ENCODE measurements at regions not wholly inside any gene's neighbourhood (a gene's known extent, or its start where the extent isn't known, plus 50 kb on each side); places are given as distances from the start of the nearest gene placed in this dataset.

DNA sequence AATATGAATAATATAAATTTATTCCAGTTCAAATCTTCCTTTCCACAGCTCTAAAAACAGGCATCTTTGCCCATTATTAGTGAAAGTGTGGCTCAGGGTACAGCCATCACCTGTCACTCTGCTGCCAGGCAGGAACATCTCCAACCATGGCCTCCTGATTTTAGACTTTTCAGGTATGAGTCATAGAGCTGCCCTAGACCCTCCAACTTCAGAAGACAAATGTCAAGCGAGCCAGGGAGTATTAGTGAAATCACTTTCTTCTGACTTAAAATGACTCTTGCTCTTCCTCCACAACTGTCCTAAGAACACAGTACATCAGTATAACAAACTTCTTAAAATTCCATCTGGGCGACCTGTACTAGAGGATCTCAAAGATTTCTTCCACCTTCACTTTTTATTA is 78.1 kb upstream of the AKAP13 start (continued):
- TF ChIP-seq ZNF549 (CRISPR knock-in tag; IDR thresholded peaks at IDR 0.05), result no peak
- TF ChIP-seq NAIF1 (CRISPR knock-in tag; IDR thresholded peaks at IDR 0.05; ENCODE audit: borderline replicate concordance), result no peak
- no peak for TF ChIP-seq ZNF350 (CRISPR knock-in tag; IDR thresholded peaks at IDR 0.05; ENCODE audit: borderline replicate concordance, low read depth)

DNA sequence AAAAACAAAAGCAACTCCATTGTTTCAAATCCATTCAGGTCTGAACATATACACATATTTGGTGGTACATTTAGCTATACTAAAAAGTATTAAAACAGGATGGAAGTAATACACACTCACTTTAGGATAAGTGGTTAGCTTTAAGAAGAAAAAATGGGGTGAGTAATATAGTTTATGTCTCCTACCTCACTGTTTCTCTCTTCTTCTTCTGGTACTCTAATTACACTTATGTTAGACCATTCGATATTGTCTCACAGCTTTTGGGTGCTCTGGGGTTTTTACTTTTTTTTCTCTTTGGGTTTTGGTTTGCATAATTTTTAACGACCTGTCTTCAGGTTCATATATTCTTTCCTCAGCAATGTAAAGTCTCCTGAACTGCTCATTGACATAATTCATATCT is 75.4 kb upstream of the AKAP13 start:
- DNase-seq (ENCODE audit: low spot score), result no peak
- ChIA-PET POLR2A (no interaction called here), CTCF (ENCODE audit: low intra/inter-chr PET ratio, low total read pairs) (no interaction called here)
- in situ Hi-C loops (cut with HindIII; ENCODE audit: extremely low pct_ligation_motif_present, low pct_unique_long_range_greater_than_20kb), result no loop called here
- H3K27me3 ChIP-seq (ENCODE audit: control insufficient read depth in 1 of 2, insufficient read depth in 2 of 2, low read length in 2 of 2), result no peaks in the 10 kb centered on the region; a peak in 1 of 5 replicates
- H3K4me1 ChIP-seq (ENCODE audit: insufficient read depth, low read length), result no peaks in the 10 kb centered on the region
- 32% methylated on average over 2 of the region's 2 CpGs for WGBS (ENCODE audit: low lambda C conversion rate)
- no peak for ATAC-seq
- H3K9me3 ChIP-seq (ENCODE audit: low read length), result no peaks in the 10 kb centered on the region
- H4K20me1 ChIP-seq (ENCODE audit: insufficient read depth, low read length), result no peaks in the 10 kb centered on the region
- TF ChIP-seq ZNF607 (CRISPR knock-in tag; IDR thresholded peaks at IDR 0.05; ENCODE audit: borderline replicate concordance) (no peak), NCOA2 (CRISPR knock-in tag; IDR thresholded peaks at IDR 0.05) (no peak), FOXA3 (CRISPR knock-in tag; IDR thresholded peaks at IDR 0.05) (no peak), CBX5 (CRISPR knock-in tag; IDR thresholded peaks at IDR 0.05; ENCODE audit: borderline replicate concordance) (no peak), FOXK1 (CRISPR knock-in tag; IDR thresholded peaks at IDR 0.05; ENCODE audit: borderline replicate concordance, low read depth) (no peak), DPF2 (CRISPR knock-in tag; IDR thresholded peaks at IDR 0.05; ENCODE audit: borderline replicate concordance, low read depth) (no peak), ZEB1 (IDR thresholded peaks at IDR 0.05; ENCODE audit: insufficient replicate concordance, low read depth) (no peak), HNRNPL (IDR thresholded peaks at IDR 0.05; ENCODE audit: low read depth, low read length) (no peak), EED (CRISPR knock-in tag; IDR thresholded peaks at IDR 0.05) (no peak), ASH2L (IDR thresholded peaks at IDR 0.05; ENCODE audit: insufficient read length, low read depth, low read length) (no peak)
- TF ChIP-seq, protein P1, sequence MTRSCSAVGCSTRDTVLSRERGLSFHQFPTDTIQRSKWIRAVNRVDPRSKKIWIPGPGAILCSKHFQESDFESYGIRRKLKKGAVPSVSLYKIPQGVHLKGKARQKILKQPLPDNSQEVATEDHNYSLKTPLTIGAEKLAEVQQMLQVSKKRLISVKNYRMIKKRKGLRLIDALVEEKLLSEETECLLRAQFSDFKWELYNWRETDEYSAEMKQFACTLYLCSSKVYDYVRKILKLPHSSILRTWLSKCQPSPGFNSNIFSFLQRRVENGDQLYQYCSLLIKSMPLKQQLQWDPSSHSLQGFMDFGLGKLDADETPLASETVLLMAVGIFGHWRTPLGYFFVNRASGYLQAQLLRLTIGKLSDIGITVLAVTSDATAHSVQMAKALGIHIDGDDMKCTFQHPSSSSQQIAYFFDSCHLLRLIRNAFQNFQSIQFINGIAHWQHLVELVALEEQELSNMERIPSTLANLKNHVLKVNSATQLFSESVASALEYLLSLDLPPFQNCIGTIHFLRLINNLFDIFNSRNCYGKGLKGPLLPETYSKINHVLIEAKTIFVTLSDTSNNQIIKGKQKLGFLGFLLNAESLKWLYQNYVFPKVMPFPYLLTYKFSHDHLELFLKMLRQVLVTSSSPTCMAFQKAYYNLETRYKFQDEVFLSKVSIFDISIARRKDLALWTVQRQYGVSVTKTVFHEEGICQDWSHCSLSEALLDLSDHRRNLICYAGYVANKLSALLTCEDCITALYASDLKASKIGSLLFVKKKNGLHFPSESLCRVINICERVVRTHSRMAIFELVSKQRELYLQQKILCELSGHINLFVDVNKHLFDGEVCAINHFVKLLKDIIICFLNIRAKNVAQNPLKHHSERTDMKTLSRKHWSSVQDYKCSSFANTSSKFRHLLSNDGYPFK (CRISPR knock-in tag; IDR thresholded peaks at IDR 0.05; ENCODE audit: borderline replicate concordance), result no peak
- TF ChIP-seq, protein P2, sequence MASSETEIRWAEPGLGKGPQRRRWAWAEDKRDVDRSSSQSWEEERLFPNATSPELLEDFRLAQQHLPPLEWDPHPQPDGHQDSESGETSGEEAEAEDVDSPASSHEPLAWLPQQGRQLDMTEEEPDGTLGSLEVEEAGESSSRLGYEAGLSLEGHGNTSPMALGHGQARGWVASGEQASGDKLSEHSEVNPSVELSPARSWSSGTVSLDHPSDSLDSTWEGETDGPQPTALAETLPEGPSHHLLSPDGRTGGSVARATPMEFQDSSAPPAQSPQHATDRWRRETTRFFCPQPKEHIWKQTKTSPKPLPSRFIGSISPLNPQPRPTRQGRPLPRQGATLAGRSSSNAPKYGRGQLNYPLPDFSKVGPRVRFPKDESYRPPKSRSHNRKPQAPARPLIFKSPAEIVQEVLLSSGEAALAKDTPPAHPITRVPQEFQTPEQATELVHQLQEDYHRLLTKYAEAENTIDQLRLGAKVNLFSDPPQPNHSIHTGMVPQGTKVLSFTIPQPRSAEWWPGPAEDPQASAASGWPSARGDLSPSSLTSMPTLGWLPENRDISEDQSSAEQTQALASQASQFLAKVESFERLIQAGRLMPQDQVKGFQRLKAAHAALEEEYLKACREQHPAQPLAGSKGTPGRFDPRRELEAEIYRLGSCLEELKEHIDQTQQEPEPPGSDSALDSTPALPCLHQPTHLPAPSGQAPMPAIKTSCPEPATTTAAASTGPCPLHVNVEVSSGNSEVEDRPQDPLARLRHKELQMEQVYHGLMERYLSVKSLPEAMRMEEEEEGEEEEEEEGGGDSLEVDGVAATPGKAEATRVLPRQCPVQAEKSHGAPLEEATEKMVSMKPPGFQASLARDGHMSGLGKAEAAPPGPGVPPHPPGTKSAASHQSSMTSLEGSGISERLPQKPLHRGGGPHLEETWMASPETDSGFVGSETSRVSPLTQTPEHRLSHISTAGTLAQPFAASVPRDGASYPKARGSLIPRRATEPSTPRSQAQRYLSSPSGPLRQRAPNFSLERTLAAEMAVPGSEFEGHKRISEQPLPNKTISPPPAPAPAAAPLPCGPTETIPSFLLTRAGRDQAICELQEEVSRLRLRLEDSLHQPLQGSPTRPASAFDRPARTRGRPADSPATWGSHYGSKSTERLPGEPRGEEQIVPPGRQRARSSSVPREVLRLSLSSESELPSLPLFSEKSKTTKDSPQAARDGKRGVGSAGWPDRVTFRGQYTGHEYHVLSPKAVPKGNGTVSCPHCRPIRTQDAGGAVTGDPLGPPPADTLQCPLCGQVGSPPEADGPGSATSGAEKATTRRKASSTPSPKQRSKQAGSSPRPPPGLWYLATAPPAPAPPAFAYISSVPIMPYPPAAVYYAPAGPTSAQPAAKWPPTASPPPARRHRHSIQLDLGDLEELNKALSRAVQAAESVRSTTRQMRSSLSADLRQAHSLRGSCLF (CRISPR knock-in tag; IDR thresholded peaks at IDR 0.05; ENCODE audit: borderline replicate concordance), result no peak
- intact Hi-C loops (cut with micrococcal nuclease; ENCODE audit: unreplicated experiment), result no loop called here
- no peak for FAIRE-seq
- no peak overlapping the region for H3K9ac ChIP-seq (ENCODE audit: insufficient read depth, low read depth, low read length)
- H3K4me3 ChIP-seq (replicated peaks in 1 of 3; ENCODE audit: insufficient read depth in 1 of 3, low read depth in 2 of 3, low read length in 3 of 3), result no peak overlapping the region
- H2AFZ ChIP-seq (ENCODE audit: low read length), result no peak overlapping the region
- H3K4me2 ChIP-seq (ENCODE audit: low read depth, low read length), result no peak overlapping the region
- BruUV-seq (replicated peaks), result no TSS peak
- H3K27ac ChIP-seq (ENCODE audit: extremely low read length, insufficient read depth, low read length), result no peak overlapping the region
- H3K79me2 ChIP-seq (ENCODE audit: insufficient read depth, low read length), result no peaks in the 10 kb centered on the region
- no peaks in the 10 kb centered on the region for H3K36me3 ChIP-seq (replicated peaks in 1 of 2; ENCODE audit: control insufficient read depth in 1 of 2, insufficient read depth in 2 of 2, low read length in 2 of 2)
